GM21619 (cell line): ENCODE measurements at regions not wholly inside any gene's neighbourhood (a gene's known extent, or its start where the extent isn't known, plus 50 kb on each side); places are given as distances from the start of the nearest gene placed in this dataset.
"Not testable (repeated sequence)": the region's sequence is repeated elsewhere in the genome, so short reads cannot be mapped to it uniquely, and the experiment has no call there.

Experiments
- ATAC-seq: cut with Tn5 transposase; IDR thresholded peaks from one replicate; pipeline ENCODE4 v1.9.1; 2021; ENCODE audit not compliant: unreplicated experiment

DNA sequence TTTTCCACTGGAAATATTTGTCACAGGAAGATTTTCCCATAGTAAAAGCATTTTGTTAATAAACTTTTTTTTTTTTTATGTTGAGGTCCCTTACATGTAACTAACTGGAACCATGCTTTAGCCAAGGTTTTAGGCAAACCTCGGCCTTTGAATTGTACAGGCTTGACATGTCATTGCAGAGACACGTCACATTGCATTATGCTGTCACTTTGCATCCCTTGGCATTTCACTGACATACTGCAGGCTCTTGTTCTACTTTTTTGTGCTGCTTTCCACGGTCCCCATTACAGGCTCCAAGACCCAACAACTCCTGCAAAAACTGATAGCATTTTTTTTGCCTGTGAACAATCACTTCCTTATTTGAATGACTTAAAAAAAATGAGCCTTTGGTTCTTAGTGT is 724.3 kb downstream of the TTLL7 start:
- ATAC-seq: not testable (repeated sequence)

- ATAC-seq: not testable (repeated sequence)
These were observed 726.4 kb downstream of the TTLL7 start for GRCh38 chr1:83272484-83272883.

GRCh38 chr1:83271834-83272233 is 727.1 kb downstream of the TTLL7 start:
- not testable (repeated sequence) for ATAC-seq

- not testable (repeated sequence) for ATAC-seq
These were observed 728.1 kb downstream of the TTLL7 start for GRCh38 chr1:83270801-83271200.

DNA sequence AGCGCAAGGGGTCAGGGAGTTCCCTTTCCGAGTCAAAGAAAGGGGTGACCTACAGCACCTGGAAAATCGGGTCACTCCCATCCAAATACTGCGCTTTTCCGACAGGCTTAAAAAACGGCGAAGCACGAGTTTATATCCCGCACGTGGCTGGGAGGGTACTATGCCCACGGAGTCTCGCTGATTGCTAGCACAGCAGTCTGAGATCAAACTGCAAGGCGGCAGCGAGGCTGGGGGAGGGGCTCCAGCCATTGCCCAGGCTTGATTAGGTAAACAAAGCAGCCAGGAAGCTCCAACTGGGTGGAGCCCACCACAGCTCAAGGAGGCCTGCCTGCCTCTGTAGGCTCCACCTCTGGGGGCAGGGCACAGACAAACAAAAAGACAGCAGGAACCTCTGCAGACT is 735.1 kb downstream of the TTLL7 start:
- ATAC-seq: not testable (repeated sequence)

- ATAC-seq: not testable (repeated sequence)
These were observed 747.2 kb downstream of the TTLL7 start for GRCh38 chr1:83251687-83252086.

- not testable (repeated sequence) for ATAC-seq
These were observed 752.2 kb downstream of the TTLL7 start for GRCh38 chr1:83246780-83247179.

DNA sequence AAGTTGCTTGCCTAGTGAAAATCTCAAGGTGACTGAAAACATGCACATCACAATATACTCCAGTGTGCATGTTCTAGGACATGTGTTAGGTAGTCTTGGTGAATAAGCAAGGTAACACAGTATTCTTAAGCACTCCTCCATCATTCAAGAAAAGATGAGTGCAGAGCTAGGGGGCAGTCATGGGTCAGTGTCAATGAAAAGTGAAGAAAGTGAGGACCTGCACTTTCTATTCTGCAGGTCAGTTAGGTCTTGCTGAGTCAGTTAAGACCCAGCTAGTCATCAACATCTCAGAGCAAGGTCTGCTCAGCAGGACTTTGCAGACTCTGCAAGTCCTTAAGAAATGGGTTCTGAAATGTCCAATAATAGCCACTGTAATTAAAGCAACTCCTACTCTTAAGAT is 754.1 kb downstream of the TTLL7 start:
- not testable (repeated sequence) for ATAC-seq

GRCh38 chr1:83239568-83239967 is 759.4 kb downstream of the TTLL7 start:
- ATAC-seq: not testable (repeated sequence)

- ATAC-seq: not testable (repeated sequence)
These were observed 760.3 kb downstream of the TTLL7 start for GRCh38 chr1:83238654-83239053.

GRCh38 chr1:83219788-83220187 is 779.1 kb downstream of the TTLL7 start:
- ATAC-seq: not testable (repeated sequence)

GRCh38 chr1:83218036-83218716 is 780.8 kb downstream of the TTLL7 start:
- not testable (repeated sequence) for ATAC-seq

GRCh38 chr1:83214317-83214716 is 784.6 kb downstream of the TTLL7 start:
- ATAC-seq: not testable (repeated sequence)

DNA sequence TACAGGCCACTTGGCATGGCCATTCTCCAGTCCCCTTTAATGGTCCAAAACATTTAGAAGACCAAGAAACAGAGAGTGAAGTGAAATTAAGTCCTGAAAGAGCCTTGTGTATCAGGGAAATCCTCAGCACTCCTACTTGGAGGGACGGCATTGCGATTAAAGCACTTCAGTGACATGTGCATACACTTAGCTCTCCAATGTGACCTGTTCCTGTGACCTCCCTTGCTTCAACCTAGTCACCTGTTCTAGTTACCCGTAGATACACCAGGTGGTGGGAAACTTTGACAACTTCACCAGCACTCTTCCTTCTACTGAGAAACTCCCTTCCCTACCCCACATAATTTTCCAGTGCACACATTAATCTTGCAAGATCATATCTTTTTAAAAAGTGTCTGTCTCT is 785.3 kb downstream of the TTLL7 start:
- not testable (repeated sequence) for ATAC-seq

DNA sequence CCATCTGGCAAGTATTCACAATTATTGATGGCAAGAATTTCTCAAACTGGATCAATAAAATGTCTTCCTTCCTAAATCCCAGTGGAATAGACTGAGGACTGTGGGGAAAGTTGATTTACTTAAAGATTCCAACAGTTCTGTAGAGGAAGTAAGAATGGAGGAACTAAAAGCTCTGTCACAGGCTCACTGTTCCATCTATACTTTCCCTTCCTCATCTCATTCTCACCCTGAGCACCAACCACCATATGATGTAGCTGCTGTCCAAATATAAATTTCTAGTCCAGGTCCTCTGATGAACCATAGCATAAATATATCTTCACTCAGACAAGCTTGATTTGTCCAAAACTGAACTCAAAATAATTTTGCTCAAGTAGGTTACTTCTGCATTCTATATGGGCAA is 786.9 kb downstream of the TTLL7 start:
- ATAC-seq: not testable (repeated sequence)

DNA sequence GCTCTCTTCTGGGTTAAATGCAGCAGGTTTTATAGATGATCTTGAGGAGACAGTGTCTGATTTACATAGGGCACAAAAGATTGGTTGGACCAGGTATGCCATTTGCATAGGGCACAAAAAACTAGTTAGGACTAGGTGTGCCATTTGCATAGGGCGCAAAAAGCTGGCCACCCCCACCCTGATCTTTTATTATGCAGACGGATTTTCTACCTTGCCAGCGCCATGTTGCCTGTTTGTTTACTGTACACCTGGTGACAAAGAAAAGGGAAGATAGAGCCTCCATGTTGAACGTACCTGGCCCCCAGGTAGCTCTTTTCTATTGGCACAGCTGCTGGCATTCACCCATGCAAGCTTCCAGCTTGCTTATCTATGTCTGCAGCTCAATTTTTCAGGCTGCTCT is 790.4 kb downstream of the TTLL7 start:
- ATAC-seq: not testable (repeated sequence)

DNA sequence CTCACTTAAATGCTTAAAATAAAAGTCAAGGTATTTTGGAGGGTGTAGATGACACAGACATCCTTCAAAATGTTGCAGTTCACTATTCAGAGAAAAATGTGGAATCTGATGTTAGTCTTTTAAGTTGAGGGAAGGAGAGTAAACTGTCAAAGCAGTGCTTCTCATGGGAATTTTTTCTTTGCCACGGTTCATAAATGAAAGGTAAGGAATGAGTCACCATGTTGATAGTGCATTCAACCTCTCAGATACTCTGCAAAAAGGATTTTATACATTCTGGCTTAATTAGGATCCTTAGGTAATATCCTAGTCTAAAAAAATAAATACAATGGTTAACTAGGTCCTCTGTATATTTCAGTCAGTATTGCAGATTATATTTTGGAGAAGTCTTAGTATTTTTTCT is 804.3 kb downstream of the TTLL7 start:
- ATAC-seq: not testable (repeated sequence)

GRCh38 chr1:83182033-83182728 is 816.8 kb downstream of the TTLL7 start:
- not testable (repeated sequence) for ATAC-seq

DNA sequence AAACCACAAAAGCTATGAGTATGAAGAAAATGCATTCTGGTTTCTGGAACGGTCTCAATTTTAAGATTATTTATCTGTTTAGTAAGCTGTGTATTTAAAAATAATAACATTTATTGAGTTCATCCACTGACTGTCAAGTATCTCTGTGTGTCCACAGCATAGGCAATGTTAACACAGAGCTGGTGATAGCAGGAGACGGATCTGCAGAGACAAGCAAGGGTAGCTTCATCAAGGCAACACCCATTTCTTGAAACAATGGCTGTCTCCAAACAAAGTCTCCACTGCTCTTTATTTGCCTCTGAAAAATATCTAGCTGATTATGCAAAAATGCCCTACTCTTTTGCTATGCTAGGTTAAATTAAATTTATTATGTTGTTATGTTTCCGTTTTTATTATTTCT is 818.3 kb downstream of the TTLL7 start:
- not testable (repeated sequence) for ATAC-seq

- ATAC-seq: not testable (repeated sequence)
These were observed 831.3 kb downstream of the TTLL7 start for GRCh38 chr1:83167634-83168033.

DNA sequence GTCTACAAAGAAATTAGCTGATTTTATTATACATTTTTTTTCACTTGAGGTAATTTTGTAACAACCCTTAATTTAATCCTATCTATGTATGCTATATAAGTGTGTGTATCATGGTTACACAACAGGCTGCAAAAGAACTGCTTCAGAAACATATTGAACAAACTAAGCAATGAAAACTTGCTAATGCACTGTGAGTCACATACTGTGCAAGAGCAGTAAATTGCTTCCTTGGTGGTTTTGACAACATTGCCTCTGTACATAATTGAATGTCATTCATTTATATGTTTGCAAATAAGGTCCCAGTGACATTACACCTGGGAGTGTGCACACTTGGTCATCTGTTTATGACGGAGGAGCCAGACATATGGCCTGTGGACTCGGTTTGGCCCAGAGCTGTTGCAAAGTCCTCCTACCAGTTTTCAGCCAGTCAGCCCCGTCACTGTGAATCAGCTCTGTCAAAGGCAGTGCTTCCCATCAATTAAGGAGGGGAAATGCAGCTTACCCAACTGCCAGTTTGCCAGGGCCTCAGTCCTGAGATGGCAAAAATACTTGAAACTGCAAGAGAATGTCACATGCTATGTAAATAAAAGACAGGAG is 835.0 kb downstream of the TTLL7 start:
- ATAC-seq: not testable (repeated sequence)

GRCh38 chr1:83158924-83159323 is 840.0 kb downstream of the TTLL7 start:
- ATAC-seq: not testable (repeated sequence)
